ENCODE measurements at regions not wholly inside any gene's neighbourhood (a gene's known extent, or its start where the extent isn't known, plus 50 kb on each side); places are given as distances from the start of the nearest gene placed in this dataset.
A peak's percentile ranks its signal among the peaks of the same experiment; 100 is the strongest.

DNA sequence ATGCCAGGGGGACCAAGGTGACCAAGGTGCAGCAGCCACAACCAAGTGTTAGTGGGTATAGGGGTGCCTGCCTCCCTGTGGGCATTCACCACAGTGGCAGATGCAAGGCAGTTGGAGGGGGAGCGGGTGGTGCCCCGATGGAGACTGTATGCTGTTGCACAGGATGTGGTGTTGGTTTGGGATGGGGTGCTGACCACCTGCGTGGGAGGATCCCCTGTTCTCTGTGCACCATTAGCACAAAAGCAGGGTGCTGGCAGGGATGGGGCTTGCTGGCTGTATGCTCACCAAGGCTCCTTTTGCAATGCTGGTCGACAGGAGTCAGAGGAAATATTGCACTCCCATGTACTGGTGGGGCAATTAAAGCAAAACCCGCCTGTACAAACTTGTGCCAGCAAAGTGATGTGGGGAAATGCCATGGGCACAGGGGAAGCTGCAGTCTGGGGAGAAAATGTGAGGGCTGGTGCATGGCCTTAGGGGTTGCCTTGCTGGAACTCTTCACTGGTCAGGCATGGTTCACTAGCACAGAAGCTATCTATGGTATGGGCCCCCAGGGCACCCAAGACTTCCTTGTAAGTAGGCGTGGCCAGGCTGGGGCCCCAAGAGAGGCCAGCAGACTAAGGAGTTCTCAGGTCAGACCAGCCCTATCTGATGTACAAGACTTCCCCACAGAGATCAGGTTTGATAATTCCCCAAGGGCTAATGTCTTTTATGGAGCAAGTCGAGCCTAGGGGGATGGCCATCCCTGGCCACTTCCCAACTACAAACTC is 51.9 kb upstream of the GNAT3 start:
- DNase-seq (ENCODE audit: low spot score) (no peak), ATAC-seq (peak; percentile 26)
- intact Hi-C loops (cut with DNase I): no loop called here

DNA sequence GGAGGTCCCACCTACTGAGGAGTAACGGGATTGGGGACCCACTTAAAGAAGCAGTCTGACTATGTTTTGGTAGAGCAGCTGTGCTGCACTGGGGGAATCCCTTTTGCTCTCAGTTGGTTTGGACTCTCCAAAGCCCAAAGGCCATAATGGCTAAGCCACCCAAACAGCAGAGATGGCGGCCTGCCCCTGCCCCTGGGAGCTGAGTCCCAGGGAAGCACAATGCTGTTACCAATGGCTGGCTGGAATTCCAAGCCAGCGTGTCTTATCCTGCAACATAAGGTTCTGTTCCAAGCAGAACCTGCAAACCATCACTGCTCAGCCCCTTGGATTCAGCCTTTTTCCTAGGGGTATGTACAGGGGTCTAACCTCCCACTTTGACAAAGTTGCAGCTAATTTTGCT is 53.7 kb upstream of the GNAT3 start:
- intact Hi-C loops (cut with DNase I): no loop called here
- DNase-seq (ENCODE audit: low spot score) (no peak), ATAC-seq (no peak)

DNA sequence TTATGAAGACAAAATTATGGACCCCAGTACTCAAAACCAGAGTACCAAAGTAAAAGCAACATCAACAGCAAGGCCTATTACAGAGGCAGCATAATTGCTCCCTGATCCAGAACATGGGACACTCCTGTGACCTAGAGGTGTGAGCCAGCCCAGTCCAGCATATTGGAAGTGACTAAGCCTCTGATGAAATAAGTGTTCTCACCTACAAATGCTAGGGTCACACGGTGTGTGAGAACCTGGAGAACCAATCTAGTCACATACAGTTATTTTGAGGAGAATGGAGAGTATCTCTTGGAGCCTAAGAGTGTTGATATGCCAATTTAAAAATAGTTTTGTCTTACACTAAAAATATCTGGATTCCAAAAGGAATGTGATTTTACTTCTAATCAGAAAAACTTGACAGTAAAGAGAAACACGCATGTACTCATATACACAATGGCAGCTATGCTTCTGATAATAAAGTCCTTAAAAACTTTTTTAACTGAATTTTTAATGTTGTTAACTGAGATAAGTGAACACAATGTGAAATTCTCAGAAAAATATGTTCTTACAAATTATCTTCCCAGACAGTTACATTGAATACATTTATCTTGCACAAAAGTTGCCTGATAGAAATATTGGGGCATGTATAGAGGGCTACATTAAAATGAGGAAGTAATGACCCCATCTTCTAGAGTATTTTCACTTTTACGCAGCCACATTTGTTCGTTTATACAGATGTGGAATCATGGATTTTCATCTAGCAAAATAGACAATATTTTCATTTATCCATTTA is 56.8 kb upstream of the CD36 start:
- intact Hi-C loops (cut with DNase I): no loop called here
- DNase-seq (ENCODE audit: low spot score): no peak
- peak; percentile 17 for ATAC-seq

DNA sequence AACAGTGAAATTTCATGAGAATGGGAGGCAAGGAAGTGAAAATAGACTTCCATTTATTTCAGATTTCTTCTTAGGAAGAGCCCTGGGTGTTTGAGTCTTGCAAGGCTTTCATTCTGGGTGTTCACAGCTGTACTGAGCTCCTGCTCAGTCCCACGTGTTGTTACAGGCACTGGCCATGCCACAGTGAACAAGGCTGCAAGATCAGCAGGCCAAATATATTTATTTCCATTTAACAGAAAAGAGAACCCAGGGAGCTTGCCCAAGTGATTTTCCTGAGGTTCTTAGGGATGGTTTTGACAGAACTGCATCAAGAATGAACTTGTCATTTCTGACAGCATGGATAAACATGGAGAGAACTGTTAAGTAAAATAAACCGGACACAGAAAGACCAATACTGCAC is 54.5 kb upstream of the CD36 start:
- DNase-seq (ENCODE audit: low spot score): peak; percentile 71
- ATAC-seq: peak; percentile 88
- intact Hi-C loops (cut with DNase I): no loop called here

DNA sequence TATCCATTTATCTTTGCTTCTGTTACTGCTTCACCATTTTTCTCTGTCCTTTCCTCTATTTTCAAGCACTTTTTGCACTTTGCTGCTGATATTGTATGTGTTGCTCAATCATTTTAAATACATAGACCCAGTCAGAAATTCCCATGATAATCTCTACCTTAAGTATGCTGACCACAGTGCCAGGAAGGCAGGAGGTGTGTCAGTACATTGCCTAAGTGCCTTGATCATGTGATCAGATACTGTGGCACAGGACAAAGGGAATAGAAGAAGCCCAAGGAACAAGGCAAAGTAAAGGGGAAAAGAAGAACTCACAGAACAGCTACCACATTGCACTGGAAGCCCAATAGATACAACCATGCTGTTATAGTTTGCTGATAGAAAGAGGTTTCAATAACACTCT is 53.7 kb upstream of the CD36 start:
- no peak for DNase-seq (ENCODE audit: low spot score)
- intact Hi-C loops (cut with DNase I): no loop called here
- peak; percentile 45 for ATAC-seq

DNA sequence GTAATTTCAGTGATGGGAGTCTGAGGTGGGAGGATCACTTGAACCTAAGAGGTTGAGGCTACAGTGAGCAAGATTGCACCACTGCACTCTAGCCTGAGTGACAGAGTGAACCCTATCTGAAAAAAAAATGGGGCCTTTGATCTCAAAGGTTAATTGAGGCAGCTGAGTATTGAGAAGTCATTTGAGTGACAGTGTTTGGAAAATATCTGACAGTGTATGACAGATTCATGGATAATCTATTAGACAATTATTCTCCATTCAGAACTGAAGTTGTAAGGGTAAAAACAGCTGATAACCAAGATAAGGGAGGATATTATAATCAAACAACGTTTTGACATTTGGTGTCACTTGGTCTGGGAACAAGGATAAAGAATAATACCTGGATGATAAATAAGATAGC is 50.9 kb upstream of the CD36 start:
- ATAC-seq (no peak), DNase-seq (ENCODE audit: low spot score) (no peak)
- intact Hi-C loops (cut with DNase I): no loop called here

DNA sequence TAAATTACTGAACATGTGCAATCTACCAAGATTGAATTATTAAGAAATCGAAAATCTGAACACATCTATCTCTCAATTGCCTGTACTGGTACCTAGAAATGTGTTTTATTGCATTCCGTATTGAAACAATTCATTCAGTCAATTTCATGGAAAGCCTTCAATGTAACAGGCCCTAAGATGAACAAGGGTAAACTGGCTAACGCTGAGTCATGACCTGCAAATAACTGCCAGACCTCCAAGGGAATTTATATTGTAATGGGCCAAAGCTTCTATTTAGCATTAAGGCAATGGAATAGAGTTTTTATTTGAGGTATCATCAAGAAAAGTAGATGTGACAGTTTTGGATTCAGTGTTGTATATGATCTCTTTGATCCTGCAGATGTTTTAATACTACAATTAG is 49.9 kb upstream of the CD36 start:
- intact Hi-C loops (cut with DNase I): no loop called here
- DNase-seq (ENCODE audit: low spot score): no peak

More for the DNA sequence above, 49.9 kb upstream of the CD36 start:
- ATAC-seq: no peak

Measured in sciatic nerve (tissue), 2 donors.